IMR-90 (cell line): ENCODE measurements at regions not wholly inside any gene's neighbourhood (a gene's known extent, or its start where the extent isn't known, plus 50 kb on each side); places are given as distances from the start of the nearest gene placed in this dataset.

ENCODE experiments used
- BHLHE40 ChIP-seq: fragments of 150-350 bp; IDR thresholded peaks from 2 replicates; pipeline ENCODE4 v1.6.1; 2016; ENCODE audit warnings: mild to moderate bottlenecking, low read depth, low read length
- CEBPB ChIP-seq: IDR thresholded peaks from 2 replicates; pipeline ENCODE4 v1.6.1; 2012; ENCODE audit warnings: low read depth, low read length, improper control_type of control experiment
- CHD1 ChIP-seq: IDR thresholded peaks from 2 replicates; pipeline ENCODE4 v1.6.1; 2012; ENCODE audit warnings: low read depth, low read length, improper control_type of control experiment
- ELK1 ChIP-seq: fragments of 150-350 bp; IDR thresholded peaks from 2 replicates; pipeline ENCODE4 v1.6.1; 2016; ENCODE audit warnings: low read depth, mild to moderate bottlenecking, low read length, moderate library complexity, borderline replicate concordance
- FOS ChIP-seq: fragments of 150-350 bp; IDR thresholded peaks from 2 replicates; pipeline ENCODE4 v1.6.1; 2016; ENCODE audit warnings: low read depth, low read length
- MAZ ChIP-seq: IDR thresholded peaks from 2 replicates; pipeline ENCODE4 v1.6.1; 2012; ENCODE audit warnings: low read depth, mild to moderate bottlenecking, low read length, improper control_type of control experiment, moderate library complexity, borderline replicate concordance
- MXI1 ChIP-seq: IDR thresholded peaks from 2 replicates; pipeline ENCODE4 v1.6.1; 2012; ENCODE audit warnings: low read depth, mild to moderate bottlenecking, low read length, moderate library complexity, borderline replicate concordance
- NFE2L2 ChIP-seq: fragments of 150-350 bp; IDR thresholded peaks from 2 replicates; pipeline ENCODE4 v1.6.1; 2016; ENCODE audit warnings: low read depth, mild to moderate bottlenecking, low read length
- POLR2A ChIP-seq: IDR thresholded peaks from 2 replicates; pipeline ENCODE4 v1.6.1; 2012; ENCODE audit warnings: mild to moderate bottlenecking, low read depth, low read length
- RAD21 ChIP-seq: IDR thresholded peaks from 2 replicates; pipeline ENCODE4 v1.6.1; 2012; ENCODE audit warnings: low read length, improper control_type of control experiment
- RCOR1 ChIP-seq: IDR thresholded peaks from 2 replicates; pipeline ENCODE4 v1.6.1; 2012; ENCODE audit warnings: mild to moderate bottlenecking, low read length, improper control_type of control experiment; ENCODE audit not compliant: insufficient replicate concordance
- SMC3 ChIP-seq: fragments of 150-350 bp; IDR thresholded peaks from 2 replicates; pipeline ENCODE4 v1.6.1; 2016; ENCODE audit warnings: low read depth, mild to moderate bottlenecking, antibody characterized with exemption, low read length, moderate library complexity
- TF ChIP-seq, protein P1 (sequence below): conservative IDR thresholded peaks from 2 replicates; pipeline ENCODE4 v1.5.1; 2012; ENCODE audit warnings: mild to moderate bottlenecking, low read depth, low read length, improper control_type of control experiment
- TF ChIP-seq, protein P2 (sequence below): fragments of 150-350 bp; IDR thresholded peaks from 2 replicates; pipeline ENCODE4 v1.6.1; 2017; ENCODE audit warnings: mild to moderate bottlenecking, antibody characterized with exemption, low read length, low read depth

DNA sequence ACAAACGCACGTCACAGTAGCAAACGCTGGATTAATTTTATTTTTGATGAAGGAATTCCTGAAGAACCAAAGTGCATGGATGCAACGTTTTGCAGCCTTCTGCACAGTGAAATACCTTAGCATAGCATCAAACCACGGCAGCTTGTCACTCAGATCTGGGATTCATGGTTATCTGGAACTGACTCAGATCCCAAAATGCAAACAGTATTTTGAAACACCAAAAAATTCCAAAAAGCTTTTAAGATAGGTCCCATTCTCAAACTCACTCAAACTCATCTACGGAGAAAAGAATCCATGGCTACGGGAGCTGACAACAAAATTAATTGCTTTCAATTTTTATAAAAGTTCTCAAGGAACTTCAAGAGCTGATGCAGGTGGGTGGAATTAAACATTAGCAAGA lies 116.2 kb upstream of the SALL4 start:
- no peak for TF ChIP-seq RAD21
- TF ChIP-seq, protein P1, sequence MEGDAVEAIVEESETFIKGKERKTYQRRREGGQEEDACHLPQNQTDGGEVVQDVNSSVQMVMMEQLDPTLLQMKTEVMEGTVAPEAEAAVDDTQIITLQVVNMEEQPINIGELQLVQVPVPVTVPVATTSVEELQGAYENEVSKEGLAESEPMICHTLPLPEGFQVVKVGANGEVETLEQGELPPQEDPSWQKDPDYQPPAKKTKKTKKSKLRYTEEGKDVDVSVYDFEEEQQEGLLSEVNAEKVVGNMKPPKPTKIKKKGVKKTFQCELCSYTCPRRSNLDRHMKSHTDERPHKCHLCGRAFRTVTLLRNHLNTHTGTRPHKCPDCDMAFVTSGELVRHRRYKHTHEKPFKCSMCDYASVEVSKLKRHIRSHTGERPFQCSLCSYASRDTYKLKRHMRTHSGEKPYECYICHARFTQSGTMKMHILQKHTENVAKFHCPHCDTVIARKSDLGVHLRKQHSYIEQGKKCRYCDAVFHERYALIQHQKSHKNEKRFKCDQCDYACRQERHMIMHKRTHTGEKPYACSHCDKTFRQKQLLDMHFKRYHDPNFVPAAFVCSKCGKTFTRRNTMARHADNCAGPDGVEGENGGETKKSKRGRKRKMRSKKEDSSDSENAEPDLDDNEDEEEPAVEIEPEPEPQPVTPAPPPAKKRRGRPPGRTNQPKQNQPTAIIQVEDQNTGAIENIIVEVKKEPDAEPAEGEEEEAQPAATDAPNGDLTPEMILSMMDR, result no peak
- no peak for TF ChIP-seq NFE2L2
- TF ChIP-seq, protein P2, sequence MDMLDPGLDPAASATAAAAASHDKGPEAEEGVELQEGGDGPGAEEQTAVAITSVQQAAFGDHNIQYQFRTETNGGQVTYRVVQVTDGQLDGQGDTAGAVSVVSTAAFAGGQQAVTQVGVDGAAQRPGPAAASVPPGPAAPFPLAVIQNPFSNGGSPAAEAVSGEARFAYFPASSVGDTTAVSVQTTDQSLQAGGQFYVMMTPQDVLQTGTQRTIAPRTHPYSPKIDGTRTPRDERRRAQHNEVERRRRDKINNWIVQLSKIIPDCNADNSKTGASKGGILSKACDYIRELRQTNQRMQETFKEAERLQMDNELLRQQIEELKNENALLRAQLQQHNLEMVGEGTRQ, result no peak
- TF ChIP-seq POLR2A, result no peak
- no peak for TF ChIP-seq FOS
- TF ChIP-seq MAZ, result no peak
- no peak for TF ChIP-seq CHD1
- no peak for TF ChIP-seq MXI1
- TF ChIP-seq SMC3, result no peak
- TF ChIP-seq BHLHE40, result no peak
- no peak for TF ChIP-seq ELK1
- no peak for TF ChIP-seq CEBPB
- no peak for TF ChIP-seq RCOR1
